ENCODE measurements at regions not wholly inside any gene's neighbourhood (a gene's known extent, or its start where the extent isn't known, plus 50 kb on each side); places are given as distances from the start of the nearest gene placed in this dataset.
"Not testable (repeated sequence)": the region's sequence is repeated elsewhere in the genome, so short reads cannot be mapped to it uniquely, and the experiment has no call there.

GRCh38 chr17:70891306-70891705 is 722.0 kb downstream of the KCNJ2 start:
- DNase-seq, result no peak

- no peak for DNase-seq
Measured at GRCh38 chr17:70892527-70892926, 723.2 kb downstream of the KCNJ2 start.

GRCh38 chr17:70896843-70897242 is 727.5 kb downstream of the KCNJ2 start:
- DNase-seq, result no peak

DNA sequence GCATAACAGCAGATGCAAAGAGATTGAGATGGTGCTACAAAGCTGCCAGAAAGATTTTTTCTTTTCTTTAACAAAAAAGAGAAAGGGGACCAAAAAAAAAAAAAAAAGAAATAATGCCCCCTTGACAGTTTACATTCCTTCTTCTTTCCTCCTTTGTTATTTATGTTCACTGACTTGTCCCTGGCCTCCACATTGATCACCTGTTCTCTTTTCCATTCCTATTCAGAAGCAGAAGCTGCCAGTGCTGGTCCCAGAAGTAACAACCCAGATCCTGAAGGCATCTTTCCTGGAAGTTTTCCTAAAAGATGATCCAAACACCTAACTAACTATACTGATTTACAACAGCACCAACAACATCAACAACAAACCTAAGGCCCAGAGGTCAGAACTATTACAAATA is 728.1 kb downstream of the KCNJ2 start:
- DNase-seq, result no peak

DNA sequence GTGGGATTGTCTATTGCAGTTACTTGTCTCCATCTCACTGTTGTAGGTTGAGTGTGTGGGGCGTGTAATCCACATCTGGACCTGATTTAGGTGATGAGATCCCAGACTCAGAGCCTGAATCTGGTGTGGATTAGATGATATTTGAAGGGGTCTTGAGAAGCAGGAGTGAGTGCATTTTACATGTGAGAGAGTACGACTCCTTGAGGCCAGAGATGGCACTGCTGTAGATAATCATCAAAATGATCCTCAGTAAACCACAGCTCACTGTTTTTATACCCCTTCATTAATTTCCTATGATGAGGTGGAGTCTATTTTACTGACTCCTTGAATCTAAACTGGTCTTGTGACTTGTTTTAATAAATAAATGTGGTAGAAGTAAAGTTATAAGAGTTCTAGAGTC is 732.5 kb downstream of the KCNJ2 start:
- DNase-seq, result no peak

GRCh38 chr17:70905796-70906195 is 736.5 kb downstream of the KCNJ2 start:
- no peak for DNase-seq

- DNase-seq, result no peak
Measured at GRCh38 chr17:70906808-70907207, 737.5 kb downstream of the KCNJ2 start.

DNA sequence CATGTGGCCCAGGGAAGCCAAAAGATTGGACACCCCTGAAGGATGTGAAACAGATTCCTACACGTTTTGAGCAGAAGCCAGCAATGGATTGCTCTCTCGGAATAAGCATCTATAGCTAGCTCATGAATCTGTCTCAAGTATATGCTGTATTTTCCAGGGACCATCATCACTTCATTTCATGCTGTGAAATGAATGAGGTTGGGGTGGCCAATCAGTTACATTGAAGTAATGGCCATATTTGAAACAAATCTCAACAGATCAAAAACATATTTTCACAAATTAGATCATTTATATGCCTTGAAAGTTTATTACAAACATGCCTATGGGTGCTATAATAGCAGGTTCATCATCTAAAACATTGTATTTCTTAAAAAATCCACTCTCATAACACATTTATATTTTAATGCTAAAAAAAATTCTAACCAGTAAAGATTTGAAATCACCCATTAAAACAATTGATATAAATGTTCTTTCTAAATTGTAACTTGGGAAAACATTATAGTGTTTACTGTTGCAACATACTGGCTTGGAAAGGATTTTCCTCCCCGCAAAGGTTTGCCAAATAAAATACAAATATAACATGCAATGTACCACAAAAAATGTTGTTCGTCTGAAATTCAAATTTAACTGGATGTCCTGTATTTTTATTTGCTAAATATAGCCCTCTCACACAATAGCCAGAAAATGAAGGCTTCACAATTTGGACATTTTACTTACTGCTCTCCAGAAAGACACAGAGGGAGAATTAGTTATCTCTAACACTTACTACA is 743.6 kb downstream of the KCNJ2 start:
- no peak for DNase-seq

DNA sequence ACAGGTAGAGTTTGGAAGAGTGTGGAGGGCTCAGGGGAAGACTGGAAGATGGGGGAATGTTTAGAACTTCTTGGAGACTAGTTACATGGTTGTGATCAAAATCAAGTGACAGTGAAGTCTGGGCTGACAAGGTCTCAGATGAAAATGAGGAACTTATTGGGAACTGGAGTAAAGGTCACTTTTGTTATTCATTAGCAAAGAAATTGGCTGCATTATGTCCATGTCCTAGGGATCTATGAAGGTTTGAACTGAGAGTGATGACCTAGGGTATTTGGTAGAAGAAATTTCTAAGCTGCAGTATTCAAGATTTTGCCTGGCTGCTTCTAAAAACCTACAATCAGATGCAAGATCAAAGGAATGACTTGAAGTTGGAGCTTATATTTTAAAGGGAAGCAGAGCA is 747.1 kb downstream of the KCNJ2 start:
- no peak for DNase-seq

DNA sequence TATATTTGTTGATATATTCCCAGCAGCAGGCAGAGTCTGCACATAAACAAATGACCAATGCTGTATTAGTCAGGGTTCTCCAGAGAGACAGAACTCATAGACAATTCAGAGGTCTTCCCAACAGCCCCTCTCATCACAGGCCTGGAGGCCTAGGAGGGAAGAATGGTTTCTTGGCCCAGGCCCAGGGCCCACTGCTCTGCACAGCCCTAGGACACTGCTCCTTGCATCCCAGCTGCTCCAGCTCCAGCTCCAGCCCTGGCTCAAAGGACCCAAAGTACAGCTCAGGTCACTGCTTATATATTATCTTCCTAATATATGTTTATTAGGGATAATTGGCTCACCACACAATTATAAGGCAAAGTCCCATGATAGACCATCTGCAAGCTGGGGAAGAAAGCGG is 749.9 kb downstream of the KCNJ2 start:
- DNase-seq, result no peak

GRCh38 chr17:70920416-70920815 is 751.1 kb downstream of the KCNJ2 start:
- DNase-seq, result no peak

GRCh38 chr17:70922268-70922667 is 752.9 kb downstream of the KCNJ2 start:
- DNase-seq, result no peak

DNA sequence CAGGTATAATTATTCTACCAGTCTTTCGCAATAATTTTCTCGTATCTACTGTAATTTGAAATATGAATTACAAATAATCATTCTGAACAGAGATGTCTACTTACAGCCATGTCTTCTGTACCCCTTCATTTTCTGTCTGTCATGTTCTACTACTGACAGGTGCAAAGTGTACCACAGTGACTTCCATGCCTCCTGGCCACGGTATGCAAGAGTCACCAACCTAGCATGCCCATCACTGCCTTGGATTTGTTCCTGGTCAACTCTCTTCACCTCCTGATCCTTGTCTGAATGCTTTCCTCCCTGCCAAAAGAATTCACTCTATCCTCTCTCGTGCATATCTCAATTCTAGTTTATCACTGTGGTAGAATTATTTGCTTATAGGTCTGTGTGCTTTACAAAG is 755.4 kb downstream of the KCNJ2 start:
- DNase-seq, result no peak

DNA sequence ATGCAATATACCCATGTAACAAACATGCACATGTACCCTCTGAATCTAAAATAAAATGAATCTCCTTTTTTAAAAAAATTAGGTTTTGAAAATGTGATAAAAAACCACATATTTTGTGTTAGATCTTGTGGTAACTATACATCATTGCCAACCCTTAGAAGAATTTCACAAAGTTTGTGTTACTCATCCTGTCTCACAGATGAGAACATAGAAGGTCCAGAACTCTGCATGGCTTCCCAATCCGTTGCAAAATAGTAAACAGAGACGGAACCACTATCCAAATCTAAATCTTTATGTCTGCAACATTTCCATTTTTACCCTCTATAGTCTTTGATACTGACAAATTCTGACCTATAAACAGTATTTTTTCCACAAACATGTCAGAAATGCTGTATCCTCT is 759.9 kb downstream of the KCNJ2 start:
- no peak for DNase-seq

- DNase-seq, result no peak
Measured at GRCh38 chr17:70934231-70934630, 764.9 kb downstream of the KCNJ2 start.

- no peak for DNase-seq
Measured at GRCh38 chr17:70934835-70935234, 765.5 kb downstream of the KCNJ2 start.

DNA sequence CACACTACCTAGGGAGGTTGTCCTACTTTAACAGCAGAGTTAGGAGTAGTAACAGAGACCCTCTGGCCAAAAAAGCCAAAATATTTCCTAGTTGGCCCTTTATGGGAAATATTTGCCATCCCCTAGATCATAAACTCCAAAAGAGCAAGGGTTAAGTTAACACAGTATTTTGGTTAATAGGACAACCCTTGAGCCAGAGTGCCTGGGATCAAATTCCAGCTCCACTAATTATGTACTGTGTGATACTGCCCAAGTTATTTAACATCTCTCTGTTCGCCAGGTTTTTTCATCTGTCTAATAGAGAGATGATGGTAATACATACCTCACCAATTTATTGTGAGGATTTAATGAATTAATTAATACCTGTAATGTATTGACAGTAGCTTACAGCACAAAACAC is 767.4 kb downstream of the KCNJ2 start:
- no peak for DNase-seq

GRCh38 chr17:70938336-70938735 is 769.0 kb downstream of the KCNJ2 start:
- DNase-seq, result no peak

GRCh38 chr17:70945386-70945785 is 776.1 kb downstream of the KCNJ2 start:
- no peak for DNase-seq

DNA sequence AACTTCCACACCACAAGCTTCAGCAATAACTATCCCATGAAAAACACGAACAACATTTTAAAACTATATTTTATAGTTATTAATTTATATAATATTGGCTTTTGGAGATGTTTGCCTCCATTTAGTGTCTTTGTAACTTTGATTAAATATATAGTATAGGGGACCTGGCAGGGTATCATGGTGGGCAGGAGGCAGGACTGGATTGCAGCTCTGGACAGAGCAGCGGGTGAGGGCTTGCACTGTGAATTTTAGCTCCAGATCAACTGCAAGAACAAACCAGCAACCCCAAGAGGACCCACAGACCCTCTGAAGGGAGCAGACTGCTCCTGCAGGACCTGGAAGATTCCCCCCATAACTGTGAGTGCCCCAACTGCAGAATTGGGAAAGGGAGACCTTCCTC is 777.9 kb downstream of the KCNJ2 start:
- DNase-seq, result no peak

DNA sequence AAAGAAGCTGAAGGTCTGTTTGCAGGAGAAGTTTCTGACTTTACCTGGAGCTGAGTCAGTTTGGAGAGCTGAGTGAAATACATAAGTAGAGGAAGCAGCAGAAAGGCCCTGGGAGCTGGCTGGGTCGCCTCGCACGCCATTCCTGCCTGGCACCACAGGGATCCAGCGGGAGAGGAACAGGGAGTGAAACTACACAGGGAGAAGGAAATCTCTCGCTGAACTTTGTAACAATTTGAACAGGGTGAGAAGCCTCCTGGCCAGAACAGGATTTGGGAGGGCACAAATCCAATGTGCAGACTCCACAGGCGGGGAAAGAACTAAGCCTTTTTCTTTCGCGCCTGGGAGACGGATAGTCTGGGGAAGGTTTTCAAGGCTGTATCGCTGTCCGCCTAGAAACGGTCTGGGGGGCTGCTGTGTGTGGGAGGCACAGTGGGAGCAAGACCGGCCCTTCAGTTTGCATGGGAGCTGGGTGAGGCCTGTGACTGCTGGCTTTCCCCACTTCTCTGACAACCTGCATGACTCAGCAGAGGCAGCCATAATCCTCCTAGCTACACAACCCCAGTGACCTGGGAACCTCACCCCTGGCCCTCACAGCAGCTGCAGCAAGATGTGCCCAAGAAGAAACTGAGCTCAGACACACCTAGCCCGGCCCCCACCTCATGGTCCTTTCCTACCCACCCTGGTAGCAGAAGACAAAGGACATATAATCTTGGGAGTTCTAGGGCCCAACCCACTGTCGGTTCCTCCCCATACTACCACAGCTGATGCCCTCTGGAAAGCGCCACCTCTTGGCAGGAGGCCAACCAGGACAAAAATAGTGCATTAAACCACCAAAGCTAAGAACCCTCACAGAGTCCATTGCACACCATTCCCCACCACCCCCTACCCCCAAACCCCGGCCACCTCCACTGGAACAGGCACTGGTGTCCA is 778.6 kb downstream of the KCNJ2 start:
- no peak for DNase-seq

GRCh38 chr17:70953140-70953539 is 783.8 kb downstream of the KCNJ2 start:
- not testable (repeated sequence) for DNase-seq

DNA sequence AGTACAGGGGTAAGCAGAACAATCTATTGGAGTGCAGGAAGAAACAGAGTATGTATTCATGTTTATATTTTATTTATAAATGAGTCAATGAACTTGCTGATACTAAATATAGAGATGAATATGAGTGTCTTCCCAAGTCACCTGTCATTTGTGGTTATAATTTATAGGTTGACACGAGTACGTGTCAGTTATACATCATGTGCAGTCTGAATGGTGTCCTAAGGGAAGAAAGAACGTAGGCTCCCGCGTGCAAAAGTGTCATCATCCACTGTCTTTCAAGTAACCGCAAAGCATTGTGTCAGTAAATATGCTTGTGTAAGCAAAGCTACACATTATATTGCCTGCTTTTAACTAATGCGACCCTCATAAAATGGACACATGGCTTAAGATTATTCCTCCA is 786.1 kb downstream of the KCNJ2 start:
- no peak for DNase-seq

- DNase-seq, result no peak
Measured at GRCh38 chr17:70956726-70957125, 787.4 kb downstream of the KCNJ2 start.

Data from NCI-H1048 (cell line).